Esophagus muscularis mucosa (tissue), 4 donors: ENCODE measurements at regions not wholly inside any gene's neighbourhood (a gene's known extent, or its start where the extent isn't known, plus 50 kb on each side); places are given as distances from the start of the nearest gene placed in this dataset.
"Not testable (repeated sequence)": the region's sequence is repeated elsewhere in the genome, so short reads cannot be mapped to it uniquely, and the experiment has no call there.

Source experiments
- CTCF ChIP-seq, 3 experiments: fragments of 200-600 bp in 2 of 3; fragments of 450-650 bp in 1 of 3; sonication (generic) in 2 of 3; IDR thresholded peaks; one replicate each; pipeline ENCODE4 v1.5.1; 2017 to 2019; ENCODE audit warnings: antibody characterized with exemption in 3 of 3, mild to moderate bottlenecking in 2 of 3, moderate library complexity in 1 of 3
- EP300 ChIP-seq: sonication (generic); formaldehyde crosslinking; IDR thresholded peaks from one replicate; pipeline ENCODE4 v1.6.1; 2017; ENCODE audit warnings: antibody characterized with exemption
- POLR2AphosphoS5 ChIP-seq, 2 donors: sonication (generic); formaldehyde crosslinking; IDR thresholded peaks; one replicate each; pipeline ENCODE4 v1.6.1; 2017; ENCODE audit warnings: antibody characterized with exemption in 2 of 2

DNA sequence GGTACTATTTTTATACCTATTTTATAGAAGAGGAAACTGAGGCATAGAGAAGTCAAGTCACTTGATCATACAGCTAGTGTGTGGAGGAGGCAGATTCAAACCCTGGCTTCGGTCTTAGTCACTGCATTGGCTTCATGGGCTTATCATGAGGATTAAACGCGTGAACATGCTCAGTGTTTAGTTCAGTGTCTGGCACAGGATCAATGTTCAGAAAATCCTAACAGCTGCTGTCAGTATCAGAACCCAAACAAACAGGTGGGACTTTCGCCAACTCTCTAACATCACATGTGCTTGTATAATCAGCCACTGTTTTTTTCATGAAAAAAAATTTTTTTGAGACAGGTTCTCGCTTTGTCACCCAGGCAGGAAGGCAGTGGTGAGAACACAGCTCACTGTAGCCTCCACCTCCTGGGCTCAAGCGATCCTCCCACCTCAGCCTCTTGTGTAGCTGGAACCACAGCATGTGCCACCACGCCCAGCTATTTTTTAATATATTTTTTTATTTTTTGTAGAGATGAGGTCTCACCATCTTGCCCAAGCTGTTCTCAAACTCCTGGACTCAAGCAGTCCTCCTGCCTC, 207.2 kb downstream of the NPIPA7 start:
- TF ChIP-seq CTCF (IDR thresholded peaks at IDR 0.05); POLR2AphosphoS5 (IDR thresholded peaks at IDR 0.05); EP300: not testable (repeated sequence)
